CD4-positive, alpha-beta memory T cell (primary cell): ENCODE measurements at regions not wholly inside any gene's neighbourhood (a gene's known extent, or its start where the extent isn't known, plus 50 kb on each side); places are given as distances from the start of the nearest gene placed in this dataset.

Experiments
- CTCF ChIA-PET: fragments of 350-600 bp; sonication (Branson Sonifier 250); formaldehyde crosslinking; loops from one replicate; lab custom pipeline; 2021; ENCODE audit warnings: inconsistent platforms; ENCODE audit not compliant: partially characterized antibody; lab: Charles Lee
- POLR2A ChIA-PET: fragments of 350-600 bp; sonication (Branson Sonifier 250); formaldehyde crosslinking; loops from one replicate; lab custom pipeline; 2021; ENCODE audit not compliant: partially characterized antibody; lab: Charles Lee
- DNase-seq, 5 donors: peaks; one replicate each; pipeline versions ENCODE4 v3.0.0 to v3.0.0-alpha.2; 2020 to 2022; ENCODE audit warnings: mixed read lengths in 1 of 5
- H3K27ac ChIP-seq: one replicate; pipeline ENCODE4 v1.7.0; 2013; ENCODE audit warnings: low read depth, low read length
- H3K27me3 ChIP-seq: 2 replicates; pipeline ENCODE4 v1.7.0; 2013; ENCODE audit warnings: mild to moderate bottlenecking, low read length, moderate library complexity; ENCODE audit not compliant: insufficient read depth
- H3K36me3 ChIP-seq: 2 replicates; pipeline ENCODE4 v1.7.0; 2013; ENCODE audit warnings: mild to moderate bottlenecking, low read length, moderate library complexity; ENCODE audit not compliant: insufficient read depth
- H3K4me1 ChIP-seq: 2 replicates; pipeline ENCODE4 v1.7.0; 2013; ENCODE audit warnings: mild to moderate bottlenecking, low read length, moderate library complexity; ENCODE audit not compliant: insufficient read depth
- H3K4me3 ChIP-seq, 2 donors: one replicate each; pipeline ENCODE4 v1.7.0; 2013; ENCODE audit warnings: low read length in 2 of 2, mild to moderate bottlenecking in 1 of 2
- H3K9me3 ChIP-seq, 2 donors: one replicate each; pipeline ENCODE4 v1.7.0; 2013; ENCODE audit warnings: low read length in 2 of 2, control low read depth in 1 of 2; ENCODE audit not compliant: control insufficient read depth in 1 of 2
- H3K27ac Mint-ChIP-seq, 7 donors: one replicate each; pipeline ENCODE4 v1.8.0; 2020 to 2021; ENCODE audit warnings: mixed read lengths in 7 of 7, mild to moderate bottlenecking in 6 of 7, inconsistent platforms in 3 of 7, moderate library complexity in 3 of 7
- H3K27me3 Mint-ChIP-seq, 2 donors: one replicate each; pipeline ENCODE4 v1.8.0; 2020 to 2021; ENCODE audit warnings: mixed read lengths in 2 of 2
- H3K36me3 Mint-ChIP-seq, 2 donors: one replicate each; pipeline ENCODE4 v1.8.0; 2020 to 2021; ENCODE audit warnings: mixed read lengths in 2 of 2, inconsistent platforms in 1 of 2, mild to moderate bottlenecking in 1 of 2
- H3K4me1 Mint-ChIP-seq, 4 donors: one replicate each; pipeline ENCODE4 v1.8.0; 2020 to 2021; ENCODE audit warnings: mixed read lengths in 4 of 4, mild to moderate bottlenecking in 1 of 4
- H3K4me3 Mint-ChIP-seq, 8 donors: one replicate each; pipeline ENCODE4 v1.8.0; 2020 to 2021; ENCODE audit warnings: mixed read lengths in 8 of 8, mild to moderate bottlenecking in 7 of 8, moderate library complexity in 6 of 8, inconsistent platforms in 3 of 8
- H3K9me3 Mint-ChIP-seq, 8 donors: one replicate each; pipeline ENCODE4 v1.8.0; 2020 to 2021; ENCODE audit warnings: mixed read lengths in 8 of 8, mild to moderate bottlenecking in 5 of 8, inconsistent platforms in 3 of 8, moderate library complexity in 1 of 8
- intact Hi-C: fragments of 100-400 bp; cut with micrococcal nuclease; formaldehyde crosslinking; loops from one replicate; pipeline ENCODE4 v1.15.1; 2023

DNA sequence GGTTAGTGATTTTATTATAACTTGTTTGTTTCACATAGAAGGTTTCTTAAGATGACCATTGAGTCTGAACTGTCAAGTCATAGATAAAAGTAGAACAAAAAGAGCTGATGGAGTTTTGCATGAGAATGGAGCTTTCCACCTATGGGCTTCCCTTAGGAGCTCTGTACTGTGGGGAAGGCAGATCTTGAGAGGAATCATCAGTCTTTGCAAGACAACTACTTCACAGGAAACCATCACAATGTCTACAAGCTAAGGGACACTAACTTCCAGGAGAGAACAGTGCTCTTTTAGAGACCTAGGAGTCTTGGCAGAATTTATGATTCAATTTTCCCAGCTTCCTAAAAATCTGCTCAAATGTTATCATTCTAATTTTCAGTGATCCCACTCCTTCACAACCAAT lies 78.2 kb downstream of the FBXO5 start:
- POLR2A ChIA-PET, result no interaction called here
- no peaks in the 10 kb centered on the region for H3K36me3 ChIP-seq
- no peak for DNase-seq
- H3K27ac ChIP-seq, result no peak overlapping the region
- Mint-ChIP-seq H3K27ac (no peak overlapping the region), H3K27me3 (peaks cover 3 to 5% of the 10 kb centered on the region in 2 donors), H3K4me1 (no peaks in the 10 kb centered on the region), H3K4me3 (no peak overlapping the region), H3K9me3 (no peaks in the 10 kb centered on the region), H3K36me3 (no peaks in the 10 kb centered on the region)
- H3K9me3 ChIP-seq, result no peaks in the 10 kb centered on the region
- intact Hi-C loops, result no loop called here
- no peaks in the 10 kb centered on the region for H3K4me1 ChIP-seq
- H3K4me3 ChIP-seq, result no peak overlapping the region
- H3K27me3 ChIP-seq, result no peaks in the 10 kb centered on the region
- CTCF ChIA-PET, result no interaction called here

DNA sequence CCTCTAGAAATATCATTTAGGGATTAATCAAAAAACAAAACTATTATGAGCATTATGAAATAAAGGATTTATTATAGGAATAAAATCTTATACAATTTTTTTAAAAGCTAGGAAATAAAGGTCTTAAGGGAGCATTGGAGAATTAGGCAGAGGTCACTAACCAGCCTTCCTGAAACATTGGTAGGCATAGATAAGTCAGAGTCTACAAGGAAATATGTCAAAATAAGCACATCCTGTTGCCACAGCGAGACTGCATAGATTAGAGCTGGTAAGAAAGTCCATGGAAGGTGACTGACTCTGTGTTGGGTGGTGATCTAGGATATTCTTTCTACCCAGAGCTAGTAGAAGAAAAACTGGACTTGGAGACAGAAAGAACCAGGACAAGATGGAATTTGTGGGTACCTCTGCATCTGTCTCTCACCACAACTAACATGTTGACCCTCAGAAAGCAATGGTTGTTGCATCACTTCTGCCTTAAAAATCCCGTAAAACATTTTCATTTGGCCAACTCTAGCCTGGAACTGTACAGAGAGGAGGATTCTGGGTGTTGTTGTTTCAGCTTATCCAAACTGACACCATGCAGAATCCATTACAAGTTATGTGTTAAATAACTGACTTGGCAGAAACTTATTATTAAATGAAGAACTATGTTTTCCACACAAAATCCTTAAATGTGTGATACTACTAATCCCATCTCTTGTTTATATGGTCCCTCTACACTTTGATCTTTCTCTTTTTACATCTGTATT lies 77.1 kb downstream of the FBXO5 start:
- Histone ChIP-seq H3K27me3 (no peaks in the 10 kb centered on the region), H3K4me1 (no peaks in the 10 kb centered on the region), H3K4me3 (no peak overlapping the region), H3K36me3 (no peaks in the 10 kb centered on the region), H3K9me3 (no peaks in the 10 kb centered on the region), H3K27ac (no peak overlapping the region)
- Mint-ChIP-seq H3K27ac (no peak overlapping the region), H3K9me3 (no peaks in the 10 kb centered on the region), H3K4me3 (no peak overlapping the region), H3K27me3 (peaks cover 3% of the 10 kb centered on the region in 2 donors), H3K4me1 (no peaks in the 10 kb centered on the region), H3K36me3 (no peaks in the 10 kb centered on the region)
- CTCF ChIA-PET, result interaction anchor here (2.6 kb wide), 1 partner anchor 8 kb away, joined by 10 read pairs; no protein-coding TSS in a partner anchor
- intact Hi-C loops, result no loop called here
- POLR2A ChIA-PET, result no interaction called here
- DNase-seq, result no peak

DNA sequence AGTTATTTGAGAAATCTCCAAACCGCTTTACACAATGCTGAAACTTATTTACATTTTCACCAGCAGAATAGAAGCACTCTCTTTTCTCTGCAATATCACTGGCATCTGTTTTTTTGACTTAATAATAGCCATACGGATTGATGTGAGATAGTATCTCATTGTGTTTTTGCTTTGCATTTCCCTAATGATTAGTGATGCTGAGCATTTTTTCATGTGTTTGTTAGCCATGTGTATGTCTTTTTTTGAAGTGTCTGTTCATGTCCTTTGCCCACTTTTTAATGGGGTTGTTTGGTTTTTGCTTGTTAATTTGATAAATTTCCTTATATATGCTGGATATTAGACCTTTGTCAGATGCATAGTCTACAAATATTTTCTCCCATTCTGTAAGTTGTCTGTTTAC lies 73.6 kb downstream of the FBXO5 start:
- Histone ChIP-seq H3K4me3 (no peak overlapping the region), H3K4me1 (no peaks in the 10 kb centered on the region), H3K9me3 (no peaks in the 10 kb centered on the region), H3K36me3 (no peaks in the 10 kb centered on the region), H3K27me3 (peaks cover 1% of the 10 kb centered on the region), H3K27ac (no peak overlapping the region)
- DNase-seq, result no peak
- no peak overlapping the region for H3K27ac Mint-ChIP-seq
- peaks cover 7 to 8% of the 10 kb centered on the region in 2 donors for H3K27me3 Mint-ChIP-seq
- CTCF ChIA-PET, result no interaction called here
- POLR2A ChIA-PET, result no interaction called here
- H3K4me1 Mint-ChIP-seq, result no peaks in the 10 kb centered on the region
- H3K4me3 Mint-ChIP-seq, result no peak overlapping the region
- peaks cover 3 to 17% (median 13%) of the 10 kb centered on the region in 8 donors for H3K9me3 Mint-ChIP-seq
- intact Hi-C loops, result no loop called here
- peaks cover 0 to under 1% of the 10 kb centered on the region in 2 donors for H3K36me3 Mint-ChIP-seq

DNA sequence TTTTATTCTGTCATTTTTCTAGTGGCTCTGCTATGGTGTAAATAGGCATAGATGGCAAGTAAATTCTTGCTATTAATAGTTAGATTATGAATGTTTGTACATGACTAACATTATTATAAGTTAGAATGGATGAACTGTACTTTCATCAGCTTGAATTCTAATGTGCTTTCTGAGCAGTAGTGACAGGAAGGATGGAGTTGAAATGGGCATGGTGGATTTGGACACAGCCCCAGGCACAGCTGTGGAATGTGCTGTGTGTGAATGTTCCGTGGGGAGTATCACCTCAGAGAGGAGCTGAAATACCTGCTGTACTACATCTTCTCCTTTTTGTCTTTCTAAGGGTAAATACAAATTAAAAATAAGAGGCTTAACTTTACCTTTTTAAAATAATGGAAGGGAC lies 66.8 kb downstream of the FBXO5 start:
- no peak for DNase-seq
- H3K9me3 Mint-ChIP-seq, result peaks cover 3 to 24% (median 18%) of the 10 kb centered on the region in 8 donors
- ChIA-PET CTCF (no interaction called here), POLR2A (no interaction called here)
- peaks cover 14 to 20% of the 10 kb centered on the region in 2 donors for H3K27me3 Mint-ChIP-seq
- no peak overlapping the region for H3K4me3 ChIP-seq
- peaks cover 0 to 7% of the 10 kb centered on the region in 2 donors for H3K36me3 Mint-ChIP-seq
- H3K4me1 Mint-ChIP-seq, result no peaks in the 10 kb centered on the region
- H3K36me3 ChIP-seq, result no peaks in the 10 kb centered on the region
- H3K4me3 Mint-ChIP-seq, result no peak overlapping the region
- no peak overlapping the region for H3K27ac ChIP-seq
- H3K4me1 ChIP-seq, result no peaks in the 10 kb centered on the region
- intact Hi-C loops, result no loop called here
- H3K27me3 ChIP-seq, result peaks cover 6% of the 10 kb centered on the region
- no peak overlapping the region for H3K27ac Mint-ChIP-seq
- no peaks in the 10 kb centered on the region for H3K9me3 ChIP-seq

DNA sequence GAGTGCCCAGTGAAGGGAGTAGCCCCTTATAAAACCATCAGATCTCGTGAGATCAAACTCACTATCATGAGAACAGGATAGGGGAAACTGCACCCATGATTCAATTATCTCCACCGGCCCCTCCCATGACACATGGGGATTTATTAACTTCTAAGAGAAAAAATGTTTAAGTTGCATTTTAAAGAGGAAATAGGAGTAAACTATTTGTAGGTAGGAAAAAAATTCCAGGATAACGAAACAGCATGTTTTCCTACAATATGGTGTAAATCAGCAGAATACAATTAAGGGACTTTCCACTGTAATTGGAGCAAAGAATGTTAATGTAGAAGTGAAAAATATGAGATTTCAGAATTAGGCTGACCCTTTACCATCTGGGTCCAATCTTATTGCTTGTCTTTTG lies 63.9 kb downstream of the FBXO5 start:
- H3K4me3 Mint-ChIP-seq, result no peak overlapping the region

DNA sequence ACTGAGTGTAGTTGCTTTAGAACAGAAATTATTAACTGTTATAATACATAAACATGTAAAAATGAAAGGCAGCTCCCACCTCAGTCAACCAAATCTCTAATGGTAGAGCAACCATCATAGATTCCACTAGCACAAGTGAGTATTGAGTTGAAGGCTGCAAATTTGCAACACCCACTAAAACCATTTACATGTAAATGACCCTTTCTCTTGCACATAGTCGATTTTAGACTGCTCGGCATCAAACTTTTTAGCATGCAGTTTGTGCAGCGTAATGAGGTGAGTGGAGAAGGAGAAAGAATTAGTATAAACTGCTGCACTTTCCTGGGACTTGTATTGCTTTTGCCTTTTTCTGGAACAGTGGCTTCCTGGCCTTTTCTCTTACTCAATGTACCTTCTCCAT lies 62.8 kb downstream of the FBXO5 start:
- intact Hi-C loops, result no loop called here
- no peaks in the 10 kb centered on the region for H3K4me1 Mint-ChIP-seq
- no peak overlapping the region for H3K4me3 Mint-ChIP-seq
- H3K27me3 Mint-ChIP-seq, result peaks cover 5 to 17% of the 10 kb centered on the region in 2 donors
- H3K27ac ChIP-seq, result no peak overlapping the region
- H3K9me3 Mint-ChIP-seq, result peaks cover 0 to 2% (median 0%) of the 10 kb centered on the region in 8 donors
- no peak overlapping the region for H3K4me3 ChIP-seq
- DNase-seq, result no peak
- no peak overlapping the region for H3K27ac Mint-ChIP-seq
- H3K36me3 Mint-ChIP-seq, result no peaks in the 10 kb centered on the region
- no peaks in the 10 kb centered on the region for H3K36me3 ChIP-seq
- H3K9me3 ChIP-seq, result no peaks in the 10 kb centered on the region
- POLR2A ChIA-PET, result no interaction called here
- no peaks in the 10 kb centered on the region for H3K4me1 ChIP-seq
- H3K27me3 ChIP-seq, result no peaks in the 10 kb centered on the region
- CTCF ChIA-PET, result no interaction called here

More for the DNA sequence above, 63.9 kb downstream of the FBXO5 start:
- Histone ChIP-seq H3K4me3 (no peak overlapping the region), H3K9me3 (no peaks in the 10 kb centered on the region), H3K4me1 (no peaks in the 10 kb centered on the region), H3K27ac (no peak overlapping the region), H3K36me3 (no peaks in the 10 kb centered on the region), H3K27me3 (peaks cover 6% of the 10 kb centered on the region)
- Mint-ChIP-seq H3K4me1 (no peaks in the 10 kb centered on the region), H3K36me3 (peaks cover 0 to 7% of the 10 kb centered on the region in 2 donors), H3K27me3 (peaks cover 9 to 20% of the 10 kb centered on the region in 2 donors), H3K9me3 (peaks cover 0 to 10% (median 8%) of the 10 kb centered on the region in 8 donors), H3K27ac (no peak overlapping the region)
- intact Hi-C loops, result no loop called here
- no peak for DNase-seq
- ChIA-PET CTCF (no interaction called here), POLR2A (no interaction called here)
